ENCODE measurements at regions not wholly inside any gene's neighbourhood (a gene's known extent, or its start where the extent isn't known, plus 50 kb on each side); places are given as distances from the start of the nearest gene placed in this dataset.

DNA sequence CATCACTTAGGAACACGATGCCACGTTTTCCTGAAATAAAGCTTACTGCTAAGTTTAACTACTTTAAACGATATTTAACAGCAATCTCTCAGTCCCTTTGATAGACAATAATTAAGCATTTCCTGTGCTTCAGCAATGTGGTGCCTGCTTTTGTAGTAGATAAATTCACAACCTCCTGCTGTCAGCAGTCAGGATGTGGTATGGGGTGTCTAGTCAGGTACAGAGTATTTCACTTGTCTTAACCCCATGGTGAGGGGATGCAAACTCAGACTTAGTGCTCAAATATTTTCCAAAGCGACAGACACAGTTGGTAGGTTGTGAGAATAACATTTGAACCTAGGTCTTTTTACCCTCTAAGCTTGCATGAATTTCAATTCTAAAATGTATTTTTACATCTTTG, 526.2 kb upstream of the PFKP start:
- TF ChIP-seq POLR2A (IDR thresholded peaks at IDR 0.05) = no peak
- TF ChIP-seq, protein P1, sequence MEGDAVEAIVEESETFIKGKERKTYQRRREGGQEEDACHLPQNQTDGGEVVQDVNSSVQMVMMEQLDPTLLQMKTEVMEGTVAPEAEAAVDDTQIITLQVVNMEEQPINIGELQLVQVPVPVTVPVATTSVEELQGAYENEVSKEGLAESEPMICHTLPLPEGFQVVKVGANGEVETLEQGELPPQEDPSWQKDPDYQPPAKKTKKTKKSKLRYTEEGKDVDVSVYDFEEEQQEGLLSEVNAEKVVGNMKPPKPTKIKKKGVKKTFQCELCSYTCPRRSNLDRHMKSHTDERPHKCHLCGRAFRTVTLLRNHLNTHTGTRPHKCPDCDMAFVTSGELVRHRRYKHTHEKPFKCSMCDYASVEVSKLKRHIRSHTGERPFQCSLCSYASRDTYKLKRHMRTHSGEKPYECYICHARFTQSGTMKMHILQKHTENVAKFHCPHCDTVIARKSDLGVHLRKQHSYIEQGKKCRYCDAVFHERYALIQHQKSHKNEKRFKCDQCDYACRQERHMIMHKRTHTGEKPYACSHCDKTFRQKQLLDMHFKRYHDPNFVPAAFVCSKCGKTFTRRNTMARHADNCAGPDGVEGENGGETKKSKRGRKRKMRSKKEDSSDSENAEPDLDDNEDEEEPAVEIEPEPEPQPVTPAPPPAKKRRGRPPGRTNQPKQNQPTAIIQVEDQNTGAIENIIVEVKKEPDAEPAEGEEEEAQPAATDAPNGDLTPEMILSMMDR (IDR thresholded peaks at IDR 0.05) = no peak
